GM23338 (cell line): ENCODE measurements at regions not wholly inside any gene's neighbourhood (a gene's known extent, or its start where the extent isn't known, plus 50 kb on each side); places are given as distances from the start of the nearest gene placed in this dataset.

Source experiments
- ATAC-seq: fragments of 200-7000 bp; cut with Tn5 transposase; 3 replicates; pipeline ENCODE4 v1.9.1; 2020
- DNase-seq: peaks from one replicate; pipeline ENCODE4 v3.0.0-alpha.2; 2015; ENCODE audit warnings: low spot score
- H2AFZ ChIP-seq: fragments of 200-600 bp; sonication (generic); 2 replicates; pipeline ENCODE4 v1.8.0; 2016; ENCODE audit warnings: antibody characterized with exemption, mild to moderate bottlenecking, moderate library complexity
- H3F3A ChIP-seq: fragments of 200-600 bp; sonication (generic); replicated peaks from 2 replicates; pipeline ENCODE4 v1.8.0; 2017; ENCODE audit warnings: antibody characterized with exemption, mixed run types, low read depth
- H3K27ac ChIP-seq: fragments of 200-600 bp; sonication (generic); 2 replicates; pipeline ENCODE4 v1.6.1; 2016; ENCODE audit warnings: low read depth
- H3K27me3 ChIP-seq: fragments of 200-600 bp; sonication (generic); 2 replicates; pipeline ENCODE4 v1.8.0; 2016; ENCODE audit warnings: mild to moderate bottlenecking, mixed run types, moderate library complexity; ENCODE audit not compliant: insufficient read depth
- H3K36me3 ChIP-seq: fragments of 200-600 bp; sonication (generic); 2 replicates; pipeline ENCODE4 v1.8.0; 2016; ENCODE audit warnings: mild to moderate bottlenecking; ENCODE audit not compliant: insufficient read depth
- H3K4me1 ChIP-seq: fragments of 200-600 bp; sonication (generic); 2 replicates; pipeline ENCODE4 v1.8.0; 2016; ENCODE audit warnings: mild to moderate bottlenecking, moderate library complexity; ENCODE audit not compliant: insufficient read depth
- H3K4me2 ChIP-seq: fragments of 200-600 bp; sonication (generic); 2 replicates; pipeline ENCODE4 v1.7.1; 2017; ENCODE audit warnings: mixed run types
- H3K4me3 ChIP-seq: fragments of 200-600 bp; sonication (generic); 2 replicates; pipeline ENCODE4 v1.6.1; 2016; ENCODE audit warnings: mixed run types
- H3K79me2 ChIP-seq: fragments of 200-600 bp; sonication (generic); replicated peaks from 2 replicates; pipeline ENCODE4 v1.8.0; 2017; ENCODE audit warnings: mild to moderate bottlenecking; ENCODE audit not compliant: insufficient read depth
- H3K9me2 ChIP-seq: fragments of 200-600 bp; sonication (generic); 2 replicates; pipeline ENCODE4 v1.8.0; 2017; ENCODE audit not compliant: insufficient read depth
- H4K20me1 ChIP-seq: fragments of 200-600 bp; sonication (generic); replicated peaks from 2 replicates; pipeline ENCODE4 v1.8.0; 2017; ENCODE audit warnings: mild to moderate bottlenecking; ENCODE audit not compliant: insufficient read depth
- H3K27ac Mint-ChIP-seq: 2 replicates; pipeline ENCODE4 v1.8.0; 2020; ENCODE audit warnings: inconsistent platforms, mild to moderate bottlenecking, moderate library complexity, mixed read lengths
- H3K27me3 Mint-ChIP-seq: 3 replicates; pipeline ENCODE4 v1.8.0; 2022; ENCODE audit warnings: low read depth, mild to moderate bottlenecking, moderate library complexity, mixed read lengths, inconsistent platforms; ENCODE audit not compliant: insufficient read depth, poor library complexity
- H3K36me3 Mint-ChIP-seq: 3 replicates; pipeline ENCODE4 v1.8.0; 2021; ENCODE audit warnings: low read depth, mild to moderate bottlenecking, inconsistent platforms, moderate library complexity, mixed read lengths
- H3K4me1 Mint-ChIP-seq: 3 replicates; pipeline ENCODE4 v1.8.0; 2020; ENCODE audit warnings: mild to moderate bottlenecking, inconsistent platforms, mixed read lengths
- H3K4me3 Mint-ChIP-seq: 3 replicates; pipeline ENCODE4 v1.8.0; 2021; ENCODE audit warnings: moderate library complexity, mild to moderate bottlenecking, inconsistent platforms, mixed read lengths
- H3K9me3 Mint-ChIP-seq: 3 replicates; pipeline ENCODE4 v1.8.0; 2020; ENCODE audit warnings: moderate library complexity, mild to moderate bottlenecking, inconsistent platforms, mixed read lengths
- CREB1 ChIP-seq: fragments of 250-450 bp; sonication (Bioruptor Pico); IDR thresholded peaks from 2 replicates; pipeline ENCODE4 v1.5.0; 2020; ENCODE audit warnings: low read depth, mild to moderate bottlenecking, moderate library complexity
- CTCF ChIP-seq, 2 experiments: fragments of 200-600 bp in 1 of 2; sonication (generic) in 1 of 2; conservative IDR thresholded peaks; 2 replicates each; pipeline versions ENCODE4 v1.5.1 to v1.6.1; 2016 to 2017; ENCODE audit warnings: antibody characterized with exemption in 2 of 2, low read depth in 2 of 2, mild to moderate bottlenecking in 2 of 2, moderate library complexity in 1 of 2
- ETS1 ChIP-seq: IDR thresholded peaks from 2 replicates; pipeline ENCODE4 v1.6.1; 2016; ENCODE audit warnings: antibody characterized with exemption
- EZH2 ChIP-seq: fragments of 200-600 bp; sonication (generic); IDR thresholded peaks from one replicate; pipeline ENCODE4 v1.8.0; 2017; ENCODE audit warnings: antibody characterized with exemption, mild to moderate bottlenecking, low read depth; ENCODE audit not compliant: unreplicated experiment
- POLR2AphosphoS5 ChIP-seq: IDR thresholded peaks from 2 replicates; pipeline ENCODE4 v1.6.1; 2016; ENCODE audit warnings: antibody characterized with exemption, low read depth
- STAT1 ChIP-seq: IDR thresholded peaks from one replicate; pipeline ENCODE4 v1.6.1; 2016; ENCODE audit warnings: antibody characterized with exemption; ENCODE audit not compliant: unreplicated experiment
- ZNF114 ChIP-seq: fragments of 250-450 bp; sonication (Bioruptor Pico); IDR thresholded peaks from 2 replicates; pipeline ENCODE4 v1.5.0; 2020; ENCODE audit warnings: mild to moderate bottlenecking, moderate library complexity
- TF ChIP-seq, protein P1 (sequence below): IDR thresholded peaks from one replicate; pipeline ENCODE4 v1.6.1; 2018; ENCODE audit warnings: antibody characterized with exemption; ENCODE audit not compliant: unreplicated experiment

DNA sequence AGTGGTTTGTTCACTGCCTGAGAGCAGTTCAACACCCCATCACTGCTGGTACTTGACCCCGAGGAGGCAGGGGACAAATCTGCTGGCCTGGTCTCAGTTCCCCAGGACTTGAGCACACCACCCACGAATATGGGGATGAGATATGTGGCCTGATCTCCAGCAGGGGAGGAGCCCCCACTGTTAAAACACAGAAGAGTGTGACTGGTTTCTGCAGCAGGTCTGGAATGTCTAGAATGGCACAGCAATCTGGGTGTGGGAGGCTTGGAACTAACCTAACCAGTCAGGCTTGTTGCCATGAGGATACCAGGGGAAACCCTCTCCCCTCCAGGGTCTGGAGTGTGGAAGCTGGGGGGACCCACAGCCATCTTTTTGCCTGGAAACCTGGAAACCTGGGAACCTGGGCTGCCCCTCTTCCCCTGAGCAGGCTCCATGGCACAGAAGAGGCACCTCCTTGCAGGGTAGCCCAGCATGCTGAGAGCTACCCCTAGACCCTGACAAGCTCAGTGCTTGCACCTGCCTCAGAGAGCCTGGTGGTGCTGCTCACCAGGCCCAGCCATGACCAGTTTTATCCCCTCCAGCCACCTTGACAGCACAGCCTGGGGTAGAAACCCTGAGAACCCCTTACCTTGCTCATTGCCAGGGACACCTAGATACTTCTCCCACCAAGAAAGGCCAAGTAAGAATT lies 273.8 kb downstream of the LIG4 start:
- no peaks in the 10 kb centered on the region for H3K79me2 ChIP-seq
- TF ChIP-seq CREB1 (CRISPR knock-in tag), result no peak
- TF ChIP-seq, protein P1, sequence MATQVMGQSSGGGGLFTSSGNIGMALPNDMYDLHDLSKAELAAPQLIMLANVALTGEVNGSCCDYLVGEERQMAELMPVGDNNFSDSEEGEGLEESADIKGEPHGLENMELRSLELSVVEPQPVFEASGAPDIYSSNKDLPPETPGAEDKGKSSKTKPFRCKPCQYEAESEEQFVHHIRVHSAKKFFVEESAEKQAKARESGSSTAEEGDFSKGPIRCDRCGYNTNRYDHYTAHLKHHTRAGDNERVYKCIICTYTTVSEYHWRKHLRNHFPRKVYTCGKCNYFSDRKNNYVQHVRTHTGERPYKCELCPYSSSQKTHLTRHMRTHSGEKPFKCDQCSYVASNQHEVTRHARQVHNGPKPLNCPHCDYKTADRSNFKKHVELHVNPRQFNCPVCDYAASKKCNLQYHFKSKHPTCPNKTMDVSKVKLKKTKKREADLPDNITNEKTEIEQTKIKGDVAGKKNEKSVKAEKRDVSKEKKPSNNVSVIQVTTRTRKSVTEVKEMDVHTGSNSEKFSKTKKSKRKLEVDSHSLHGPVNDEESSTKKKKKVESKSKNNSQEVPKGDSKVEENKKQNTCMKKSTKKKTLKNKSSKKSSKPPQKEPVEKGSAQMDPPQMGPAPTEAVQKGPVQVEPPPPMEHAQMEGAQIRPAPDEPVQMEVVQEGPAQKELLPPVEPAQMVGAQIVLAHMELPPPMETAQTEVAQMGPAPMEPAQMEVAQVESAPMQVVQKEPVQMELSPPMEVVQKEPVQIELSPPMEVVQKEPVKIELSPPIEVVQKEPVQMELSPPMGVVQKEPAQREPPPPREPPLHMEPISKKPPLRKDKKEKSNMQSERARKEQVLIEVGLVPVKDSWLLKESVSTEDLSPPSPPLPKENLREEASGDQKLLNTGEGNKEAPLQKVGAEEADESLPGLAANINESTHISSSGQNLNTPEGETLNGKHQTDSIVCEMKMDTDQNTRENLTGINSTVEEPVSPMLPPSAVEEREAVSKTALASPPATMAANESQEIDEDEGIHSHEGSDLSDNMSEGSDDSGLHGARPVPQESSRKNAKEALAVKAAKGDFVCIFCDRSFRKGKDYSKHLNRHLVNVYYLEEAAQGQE, result no peak
- no peak for TF ChIP-seq EZH2
- TF ChIP-seq STAT1, result no peak
- TF ChIP-seq ZNF114 (CRISPR knock-in tag), result no peak
- H3K36me3 ChIP-seq, result no peaks in the 10 kb centered on the region
- H3K27me3 ChIP-seq, result no peaks in the 10 kb centered on the region
- ATAC-seq, result no peak
- Mint-ChIP-seq H3K9me3 (no peaks in the 10 kb centered on the region), H3K4me3 (no peak overlapping the region), H3K36me3 (no peaks in the 10 kb centered on the region), H3K27ac (no peak overlapping the region), H3K27me3 (no peaks in the 10 kb centered on the region), H3K4me1 (no peaks in the 10 kb centered on the region)
- no peaks in the 10 kb centered on the region for H4K20me1 ChIP-seq
- no peaks in the 10 kb centered on the region for H3F3A ChIP-seq
- no peak overlapping the region for H3K4me3 ChIP-seq
- H3K4me2 ChIP-seq, result no peak overlapping the region
- peaks cover 2% of the 10 kb centered on the region; the same call in 1 of the 2 replicates for H3K9me2 ChIP-seq
- H2AFZ ChIP-seq, result no peak overlapping the region
- H3K27ac ChIP-seq, result no peak overlapping the region
- DNase-seq, result no peak
- no peaks in the 10 kb centered on the region for H3K4me1 ChIP-seq

DNA sequence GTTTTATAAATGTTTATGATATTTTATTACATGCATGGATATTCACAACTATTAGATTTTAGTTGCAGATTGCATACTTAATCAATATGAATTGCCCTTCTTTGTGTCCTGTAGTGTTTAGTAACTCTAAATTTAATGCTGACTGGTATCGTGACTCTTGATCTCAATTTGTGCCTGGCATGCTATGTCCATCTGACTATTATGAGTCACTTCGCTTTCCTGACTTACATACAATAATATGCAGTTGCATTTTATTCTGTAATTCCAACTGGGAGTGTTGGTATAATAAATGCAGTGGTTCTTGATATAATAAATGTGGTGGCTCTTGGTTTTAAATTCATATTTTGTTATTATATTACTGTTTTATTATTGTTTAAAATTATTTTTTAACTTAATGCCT lies 277.5 kb downstream of the LIG4 start:
- Mint-ChIP-seq H3K27ac (no peak overlapping the region), H3K9me3 (no peaks in the 10 kb centered on the region), H3K4me1 (no peaks in the 10 kb centered on the region), H3K4me3 (no peak overlapping the region), H3K27me3 (no peaks in the 10 kb centered on the region), H3K36me3 (no peaks in the 10 kb centered on the region)
- Histone ChIP-seq H3K79me2 (no peaks in the 10 kb centered on the region), H3K27me3 (no peaks in the 10 kb centered on the region), H2AFZ (no peak overlapping the region), H3K4me3 (no peak overlapping the region), H3K36me3 (no peaks in the 10 kb centered on the region), H3K9me2 (peaks cover 7% of the 10 kb centered on the region; the same call in 1 of the 2 replicates), H3F3A (no peaks in the 10 kb centered on the region), H4K20me1 (no peaks in the 10 kb centered on the region), H3K4me2 (no peak overlapping the region), H3K4me1 (no peaks in the 10 kb centered on the region), H3K27ac (no peak overlapping the region)
- no peak for DNase-seq
- TF ChIP-seq ETS1 (no peak), STAT1 (no peak), CREB1 (CRISPR knock-in tag) (no peak), EZH2 (no peak), CTCF (conservative IDR thresholded peaks at IDR 0.05; ENCODE audit: low read depth in 2 of 2) (no peak), ZNF114 (CRISPR knock-in tag) (no peak), POLR2AphosphoS5 (no peak)
- TF ChIP-seq, protein P1, result no peak
- no peak for ATAC-seq
